GM19438 (cell line): ENCODE measurements at regions not wholly inside any gene's neighbourhood (a gene's known extent, or its start where the extent isn't known, plus 50 kb on each side); places are given as distances from the start of the nearest gene placed in this dataset.

Experiments
- ATAC-seq: cut with Tn5 transposase; IDR thresholded peaks from one replicate; pipeline ENCODE4 v1.9.1; 2021; ENCODE audit warnings: low read depth; ENCODE audit not compliant: unreplicated experiment

GRCh38 chr4:167290678-167291077 lies 56.4 kb upstream of the SPOCK3 start:
- no peak for ATAC-seq

GRCh38 chr4:167308876-167309275 lies 74.6 kb upstream of the SPOCK3 start:
- no peak for ATAC-seq

DNA sequence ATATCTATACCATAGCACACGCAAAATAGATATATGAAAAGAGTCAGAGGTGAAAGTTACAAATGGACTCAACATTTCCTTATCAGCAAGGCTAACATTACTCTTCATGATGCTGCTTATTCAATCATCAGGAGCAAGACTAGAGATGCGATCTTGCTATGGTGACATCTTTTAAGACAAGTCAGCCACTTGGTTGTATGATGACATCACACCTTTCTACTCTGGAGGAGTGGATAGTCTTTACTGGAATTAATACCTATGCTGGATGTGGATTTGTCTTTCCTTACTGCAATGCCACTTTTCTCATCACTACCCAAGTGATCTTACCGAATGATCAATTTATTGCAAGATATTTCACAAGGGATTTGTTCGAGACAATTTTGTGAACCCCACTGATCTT lies 87.0 kb upstream of the SPOCK3 start:
- ATAC-seq: no peak

DNA sequence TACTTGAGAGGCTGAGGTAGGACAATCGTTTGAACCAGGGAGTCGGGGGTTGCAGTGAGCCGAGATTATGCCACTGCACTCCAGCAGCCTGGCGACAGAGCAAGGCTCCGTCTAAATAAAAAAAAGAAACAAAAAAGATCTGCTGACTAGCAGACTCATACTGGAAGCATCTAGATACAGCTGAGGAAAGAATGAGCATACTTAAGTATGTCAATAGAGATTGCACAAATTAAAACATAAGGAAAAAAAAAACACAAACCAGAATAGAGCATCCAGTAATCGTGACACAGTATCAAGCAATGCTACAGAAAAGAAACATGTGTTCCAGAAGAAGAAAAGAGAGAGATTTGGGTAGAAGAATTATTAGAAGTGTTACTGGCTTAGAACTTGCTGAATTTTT lies 105.5 kb upstream of the SPOCK3 start:
- ATAC-seq: no peak

- ATAC-seq: no peak
Measured at GRCh38 chr4:167359711-167360110, 125.4 kb upstream of the SPOCK3 start.

- no peak for ATAC-seq
Measured at GRCh38 chr4:167379076-167379835, 145.0 kb upstream of the SPOCK3 start.

DNA sequence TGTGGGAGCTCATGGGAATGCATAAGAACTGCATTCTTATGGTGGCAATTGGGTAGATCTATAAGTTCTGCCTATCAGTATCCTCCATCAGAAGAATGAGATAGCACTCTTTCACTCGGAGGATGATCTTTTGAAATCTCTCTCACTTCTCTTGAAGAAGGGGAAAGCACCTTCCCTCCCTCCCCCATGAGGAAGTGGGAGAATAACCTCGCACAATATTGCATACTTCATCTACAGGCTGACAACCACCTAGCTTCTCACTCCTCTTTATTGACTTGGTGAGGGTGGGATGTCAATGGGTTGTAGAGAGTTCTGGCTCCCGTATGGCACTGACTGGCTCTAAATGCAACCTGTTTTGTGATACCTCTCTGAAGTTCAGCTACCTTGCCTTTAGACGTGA lies 146.7 kb upstream of the SPOCK3 start:
- no peak for ATAC-seq

DNA sequence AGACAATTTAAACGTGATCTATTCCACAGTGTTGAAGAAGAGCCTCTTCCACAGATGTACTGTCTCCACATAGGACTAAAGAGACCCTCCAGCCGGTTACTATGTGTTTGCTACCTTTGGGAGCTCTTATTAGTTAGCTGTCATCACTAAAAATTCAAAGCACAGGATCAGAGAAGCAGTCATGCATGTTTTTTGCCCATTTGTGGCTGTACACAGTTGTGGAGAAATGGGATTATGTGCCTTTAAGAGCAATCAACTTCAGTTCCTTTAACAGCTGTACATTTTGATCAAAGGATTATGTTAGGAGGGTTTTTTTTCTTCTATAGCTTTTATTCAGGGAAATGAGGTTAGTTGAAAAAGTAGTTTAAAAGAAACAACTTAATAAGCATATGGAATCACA lies 149.0 kb upstream of the SPOCK3 start:
- ATAC-seq: no peak

DNA sequence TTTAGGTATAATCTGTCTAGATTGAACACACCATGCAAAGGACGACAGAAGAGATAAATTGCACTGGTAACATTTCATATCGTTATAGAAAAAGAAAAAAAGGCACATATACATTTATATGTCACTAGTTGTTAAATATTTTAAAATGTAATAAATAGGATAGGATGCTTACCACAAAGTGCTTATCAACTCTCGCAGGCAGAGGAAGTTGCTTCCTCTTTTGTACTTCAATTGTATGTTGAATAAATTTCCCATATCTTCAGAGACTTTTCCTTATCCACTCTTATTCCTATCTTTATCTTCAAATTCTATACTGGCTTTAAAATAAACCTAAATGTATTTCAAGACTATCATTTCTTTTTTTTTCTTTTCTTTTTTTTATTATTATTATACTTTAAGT lies 163.3 kb upstream of the SPOCK3 start:
- ATAC-seq: no peak

- no peak for ATAC-seq
Measured at GRCh38 chr4:167399201-167399600, 164.9 kb upstream of the SPOCK3 start.

- ATAC-seq: no peak
Measured at GRCh38 chr4:167406181-167406580, 171.9 kb upstream of the SPOCK3 start.

DNA sequence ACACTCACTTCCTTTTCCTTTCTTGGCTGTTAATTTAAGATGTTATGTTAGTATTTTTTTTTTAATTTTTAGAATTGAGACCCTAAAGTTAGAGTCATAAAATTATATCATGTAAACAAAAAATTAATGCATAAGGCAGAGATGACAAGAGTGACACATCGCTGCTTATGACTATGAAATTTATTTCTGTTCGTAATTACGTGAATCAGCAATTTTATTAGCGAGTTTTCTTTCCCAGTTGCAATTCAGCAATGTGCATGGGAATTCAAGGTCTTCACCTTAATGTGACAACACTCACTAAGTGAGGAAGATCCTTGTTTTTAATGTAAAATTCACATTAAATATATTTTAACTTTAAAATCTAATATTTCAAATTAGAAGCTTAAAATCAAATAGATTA lies 181.2 kb upstream of the SPOCK3 start:
- no peak for ATAC-seq

DNA sequence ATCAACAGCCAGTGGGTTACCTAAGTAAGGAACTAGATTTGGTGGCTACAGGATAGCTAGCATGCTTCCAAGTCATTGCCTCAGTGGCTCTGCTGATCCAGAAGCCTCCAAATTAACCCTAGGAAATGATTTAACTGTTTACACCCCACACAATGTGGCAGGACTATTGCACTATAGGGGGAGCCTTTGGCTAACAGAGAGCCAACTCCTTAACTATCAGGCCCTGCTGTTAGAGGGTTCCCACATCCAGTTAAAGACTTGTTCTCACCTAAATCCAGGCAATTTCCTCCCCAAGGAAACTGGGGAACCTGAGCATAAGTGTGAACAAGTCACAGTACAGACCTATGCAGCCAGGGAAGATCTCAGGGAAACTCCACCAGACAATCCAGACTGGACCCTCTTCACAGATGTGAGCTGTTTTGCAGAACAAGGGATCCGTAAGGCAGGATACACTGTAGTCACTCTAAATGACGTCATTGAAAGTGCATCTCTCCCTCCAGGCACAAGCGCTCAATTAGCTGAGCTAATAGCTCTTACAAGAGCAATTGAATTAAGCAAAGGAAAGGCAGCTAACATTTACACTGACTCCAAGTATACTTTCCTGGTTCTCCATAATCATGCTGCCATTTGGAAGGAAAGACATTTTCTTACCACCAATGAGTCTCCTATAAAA lies 185.3 kb upstream of the SPOCK3 start:
- ATAC-seq: no peak

DNA sequence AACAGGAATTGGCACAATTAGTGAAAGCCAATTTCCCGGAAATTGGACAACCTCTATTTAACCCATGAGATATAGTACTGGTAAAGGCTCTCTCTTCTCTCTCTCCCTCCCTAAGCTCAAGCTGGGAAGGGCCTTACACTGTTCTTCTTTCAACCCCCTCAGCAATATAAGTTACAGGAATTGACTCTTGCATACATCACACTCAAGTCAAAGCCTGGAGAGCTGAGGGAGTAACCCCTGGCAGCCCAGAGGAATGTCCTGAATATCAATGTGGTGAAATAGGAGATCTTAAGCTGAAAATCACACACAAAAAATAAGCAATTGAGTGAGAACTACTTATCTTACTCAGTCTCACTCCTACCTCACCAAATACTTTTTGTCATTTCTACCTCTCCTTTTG lies 186.9 kb upstream of the SPOCK3 start:
- ATAC-seq: no peak

DNA sequence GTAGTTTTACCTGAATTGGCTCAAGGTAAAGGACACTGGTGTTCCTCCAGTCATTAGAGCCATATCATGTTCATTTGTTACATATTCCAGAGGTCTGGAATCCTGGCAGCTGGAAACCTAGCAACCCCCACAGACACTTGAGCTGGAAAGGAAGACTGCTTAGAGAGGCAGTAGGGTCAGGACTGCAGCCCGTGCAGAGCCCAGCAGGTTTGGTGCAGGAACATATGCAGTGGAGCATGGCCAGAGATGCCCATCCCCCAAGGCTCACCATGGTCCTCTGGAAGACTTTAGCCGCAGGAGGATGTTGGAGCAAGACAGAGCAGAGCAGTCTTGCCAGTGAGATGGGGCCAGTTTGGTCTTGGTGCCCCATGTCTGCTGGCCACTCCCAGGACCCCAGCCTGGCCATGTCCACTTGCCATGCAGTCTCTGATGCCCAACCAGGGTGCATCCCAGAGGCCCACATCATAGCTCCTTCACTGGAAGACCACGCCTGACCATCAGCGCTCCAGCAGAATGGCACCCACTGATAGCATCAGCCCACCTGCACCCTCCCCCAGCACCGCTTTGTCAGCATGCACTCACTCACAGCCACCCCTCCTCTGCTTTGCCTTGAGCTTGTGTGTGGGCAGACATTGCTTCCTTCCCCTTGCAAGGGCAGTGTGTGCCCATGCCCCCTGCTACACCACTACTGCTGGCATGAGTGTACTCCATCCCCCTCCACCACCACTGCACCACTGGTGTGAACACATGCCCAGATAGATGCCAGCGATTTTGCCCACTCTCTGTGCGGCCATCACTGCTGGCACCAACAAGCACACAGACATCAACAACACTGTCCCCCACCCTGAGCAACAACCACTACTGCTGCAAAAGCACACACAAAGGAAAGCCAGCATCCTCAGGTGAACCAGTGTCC lies 190.3 kb upstream of the SPOCK3 start:
- no peak for ATAC-seq

DNA sequence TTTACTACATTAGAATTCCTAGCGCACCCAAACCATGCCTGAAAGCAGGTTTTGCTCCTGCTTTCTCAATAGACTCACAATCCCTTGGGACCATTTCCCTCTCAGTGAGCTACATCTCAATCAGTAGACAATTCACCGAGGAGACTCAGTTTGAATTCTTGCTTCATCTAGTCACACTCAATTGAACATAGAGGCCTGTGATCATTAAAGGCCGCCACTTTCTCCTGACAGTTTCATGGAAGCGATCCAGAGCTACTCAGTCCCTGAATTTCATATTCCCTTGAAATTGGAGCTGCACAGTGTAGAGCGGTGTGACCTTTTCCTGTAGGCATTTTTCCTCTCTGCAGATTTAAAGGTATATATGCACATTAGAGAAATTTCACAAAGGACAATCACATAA lies 193.9 kb upstream of the SPOCK3 start:
- no peak for ATAC-seq

- ATAC-seq: no peak
Measured at GRCh38 chr4:167431371-167431770, 197.1 kb upstream of the SPOCK3 start.

DNA sequence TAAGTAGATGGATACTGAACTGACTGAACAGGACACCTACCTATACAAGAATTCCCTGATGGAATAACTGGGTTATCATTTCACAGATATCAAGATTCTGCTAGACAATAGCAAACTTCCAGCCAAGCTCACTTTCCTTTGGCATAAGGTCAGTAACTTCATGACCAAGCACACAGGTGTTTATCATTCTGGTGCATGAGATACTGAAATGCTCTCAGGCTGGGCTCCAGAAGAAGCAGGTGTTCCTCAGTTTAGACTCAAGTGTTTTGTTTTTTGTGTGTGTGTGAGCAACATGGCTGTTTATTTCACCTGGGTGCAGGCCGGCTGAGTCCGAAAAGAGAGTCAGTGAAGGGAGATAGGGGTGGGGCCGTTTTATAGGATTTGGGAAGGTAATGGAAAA lies 201.5 kb upstream of the SPOCK3 start:
- ATAC-seq: no peak

GRCh38 chr4:167443841-167444240 lies 209.5 kb upstream of the SPOCK3 start:
- no peak for ATAC-seq

DNA sequence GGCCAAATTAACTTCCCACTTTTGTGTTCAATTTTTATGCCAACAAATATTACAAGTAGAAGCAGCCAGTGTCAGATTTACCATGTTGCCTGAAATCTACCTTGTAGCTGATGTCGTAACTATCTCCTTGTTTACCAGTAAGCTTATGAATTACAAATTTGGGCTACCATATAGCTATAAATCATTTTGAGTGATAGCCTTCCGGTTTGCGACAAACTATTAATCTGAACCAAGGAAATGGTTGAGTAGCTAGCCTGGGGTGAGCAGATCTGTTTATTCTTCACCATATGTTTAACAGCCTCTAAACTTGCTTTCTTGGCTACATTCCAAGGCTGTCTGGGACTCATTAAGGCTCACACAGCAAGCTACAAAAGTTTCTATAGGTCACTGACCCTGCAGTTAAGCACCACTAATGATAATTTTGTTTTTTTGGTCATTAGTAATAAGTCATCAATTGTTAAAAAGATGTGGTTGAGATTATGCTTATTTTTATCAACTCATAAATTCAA lies 218.7 kb upstream of the SPOCK3 start:
- no peak for ATAC-seq

DNA sequence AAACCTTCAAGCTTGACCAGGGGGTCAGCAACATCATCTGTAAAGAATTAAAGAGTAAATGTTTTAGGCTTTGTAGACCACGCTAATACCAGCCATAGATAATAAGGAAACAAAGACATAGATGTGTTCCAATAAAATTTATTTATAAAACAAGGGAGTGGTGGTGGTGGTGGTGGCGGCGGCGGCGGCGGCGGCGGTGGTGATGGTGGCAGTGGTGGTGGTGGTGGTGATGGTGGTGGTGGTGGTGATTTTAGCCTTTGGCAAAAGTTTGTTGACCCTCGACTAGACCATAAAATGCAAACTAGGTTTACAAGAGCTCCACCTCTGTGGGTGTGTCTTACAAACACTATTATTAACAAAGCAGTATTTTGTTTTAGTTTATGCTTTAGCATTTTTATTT lies 222.3 kb upstream of the SPOCK3 start:
- no peak for ATAC-seq
